GM12865 (cell line): ENCODE measurements at regions not wholly inside any gene's neighbourhood (a gene's known extent, or its start where the extent isn't known, plus 50 kb on each side); places are given as distances from the start of the nearest gene placed in this dataset.
"Not testable (repeated sequence)": the region's sequence is repeated elsewhere in the genome, so short reads cannot be mapped to it uniquely, and the experiment has no call there.

Experiments used
- DNase-seq: peaks from one replicate; pipeline ENCODE4 v3.0.0; 2010; ENCODE audit warnings: low read depth
- H3K4me3 ChIP-seq: 2 replicates; pipeline ENCODE4 v1.5.1; 2011; ENCODE audit warnings: mild to moderate bottlenecking, low read depth, low read length, control low read depth
- CTCF ChIP-seq: IDR thresholded peaks from 2 replicates; pipeline ENCODE4 v1.5.1; 2011; ENCODE audit warnings: low read length, control low read depth, low read depth, inconsistent platforms; ENCODE audit not compliant: insufficient read depth; ENCODE audit errors: missing control alignments

- no peak for TF ChIP-seq CTCF
- no peak for DNase-seq
- H3K4me3 ChIP-seq: no peak overlapping the region
These were observed 1696.7 kb upstream of the PIK3C3 start for GRCh38 chr18:40258311-40258710.

- TF ChIP-seq CTCF: no peak
- no peak overlapping the region for H3K4me3 ChIP-seq
- DNase-seq: no peak
These were observed 1704.8 kb upstream of the PIK3C3 start for GRCh38 chr18:40250236-40250635.

- DNase-seq: no peak
- TF ChIP-seq CTCF: no peak
- H3K4me3 ChIP-seq: no peak overlapping the region
These were observed 1705.5 kb upstream of the PIK3C3 start for GRCh38 chr18:40249390-40250080.

- not testable (repeated sequence) for DNase-seq, H3K4me3 ChIP-seq
These were observed 1709.4 kb upstream of the PIK3C3 start for GRCh38 chr18:40245612-40246011.

- H3K4me3 ChIP-seq: no peak overlapping the region
- TF ChIP-seq CTCF: no peak
- no peak for DNase-seq
These were observed 1711.4 kb upstream of the PIK3C3 start for GRCh38 chr18:40243607-40244006.

GRCh38 chr18:40235836-40236235, 1719.2 kb upstream of the PIK3C3 start:
- H3K4me3 ChIP-seq: no peak overlapping the region
- no peak for TF ChIP-seq CTCF

GRCh38 chr18:40235323-40235722, 1719.7 kb upstream of the PIK3C3 start:
- no peak for DNase-seq
- no peak for TF ChIP-seq CTCF
- H3K4me3 ChIP-seq: no peak overlapping the region

More at GRCh38 chr18:40235836-40236235, 1719.2 kb upstream of the PIK3C3 start:
- no peak for DNase-seq
